GM23248 (cell line): ENCODE measurements at regions not wholly inside any gene's neighbourhood (a gene's known extent, or its start where the extent isn't known, plus 50 kb on each side); places are given as distances from the start of the nearest gene placed in this dataset.
"Not testable (repeated sequence)": the region's sequence is repeated elsewhere in the genome, so short reads cannot be mapped to it uniquely, and the experiment has no call there.

Source experiments
- EZH2 ChIP-seq: fragments of 200-600 bp; sonication (generic); IDR thresholded peaks from 2 replicates; pipeline ENCODE4 v1.6.1; 2018; ENCODE audit warnings: antibody characterized with exemption, mild to moderate bottlenecking; ENCODE audit not compliant: insufficient read depth, poor library complexity, severe bottlenecking
- EZH2phosphoT487 ChIP-seq: fragments of 200-600 bp; sonication (generic); IDR thresholded peaks from 2 replicates; pipeline ENCODE4 v1.6.1; 2018; ENCODE audit warnings: antibody characterized with exemption, moderate library complexity, mild to moderate bottlenecking, low read depth; ENCODE audit not compliant: insufficient read depth

- TF ChIP-seq EZH2phosphoT487, EZH2: not testable (repeated sequence)
These were observed 154.0 kb upstream of the PTGFR start for GRCh38 chr1:78336751-78337150.
